ENCODE measurements at regions not wholly inside any gene's neighbourhood (a gene's known extent, or its start where the extent isn't known, plus 50 kb on each side); places are given as distances from the start of the nearest gene placed in this dataset.

DNA sequence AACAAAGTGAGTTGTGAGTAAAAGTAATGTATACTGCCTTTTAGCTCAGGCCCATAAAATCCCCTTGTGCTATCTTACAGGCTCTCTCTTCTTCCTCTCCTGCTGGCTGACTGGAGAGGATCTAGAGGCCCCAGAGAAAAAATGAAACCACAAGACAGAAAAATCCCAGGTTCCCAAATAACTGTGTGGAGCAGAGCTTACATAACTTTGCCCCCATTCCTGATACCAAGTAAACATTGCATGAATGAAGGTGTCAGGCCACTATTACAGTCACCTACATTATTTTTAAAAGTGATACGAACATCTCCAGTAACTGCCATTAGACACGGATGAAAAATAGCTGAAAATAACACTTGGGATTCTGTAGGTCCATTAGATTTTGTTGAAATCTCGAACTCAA is 386.0 kb upstream of the NR5A2 start:
- CTCF ChIA-PET: no interaction called here
- H3K4me3 ChIP-seq (ENCODE audit: low read depth, low read length): no peak overlapping the region

DNA sequence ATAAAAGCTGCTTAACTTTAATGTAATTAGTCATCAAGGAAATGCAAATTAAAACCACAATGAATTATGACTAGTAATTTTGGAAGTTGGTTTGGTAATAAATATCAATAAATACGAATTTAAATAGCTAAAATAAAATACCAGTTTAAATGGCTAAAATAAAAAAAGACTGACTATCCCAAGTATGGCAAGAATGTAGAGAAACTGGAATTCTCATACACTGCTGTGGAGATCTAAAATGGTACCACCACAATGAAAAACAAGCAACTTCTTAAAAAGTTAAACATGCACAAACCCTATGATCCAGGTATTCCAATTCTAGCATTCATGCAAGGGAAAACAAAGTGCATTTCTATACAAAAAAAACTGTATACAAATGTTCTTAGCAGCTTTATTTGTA is 382.6 kb upstream of the NR5A2 start:
- no peak overlapping the region for H3K4me3 ChIP-seq (ENCODE audit: low read depth, low read length)
- POLR2A ChIA-PET: no interaction called here
- TF ChIP-seq, protein P1, sequence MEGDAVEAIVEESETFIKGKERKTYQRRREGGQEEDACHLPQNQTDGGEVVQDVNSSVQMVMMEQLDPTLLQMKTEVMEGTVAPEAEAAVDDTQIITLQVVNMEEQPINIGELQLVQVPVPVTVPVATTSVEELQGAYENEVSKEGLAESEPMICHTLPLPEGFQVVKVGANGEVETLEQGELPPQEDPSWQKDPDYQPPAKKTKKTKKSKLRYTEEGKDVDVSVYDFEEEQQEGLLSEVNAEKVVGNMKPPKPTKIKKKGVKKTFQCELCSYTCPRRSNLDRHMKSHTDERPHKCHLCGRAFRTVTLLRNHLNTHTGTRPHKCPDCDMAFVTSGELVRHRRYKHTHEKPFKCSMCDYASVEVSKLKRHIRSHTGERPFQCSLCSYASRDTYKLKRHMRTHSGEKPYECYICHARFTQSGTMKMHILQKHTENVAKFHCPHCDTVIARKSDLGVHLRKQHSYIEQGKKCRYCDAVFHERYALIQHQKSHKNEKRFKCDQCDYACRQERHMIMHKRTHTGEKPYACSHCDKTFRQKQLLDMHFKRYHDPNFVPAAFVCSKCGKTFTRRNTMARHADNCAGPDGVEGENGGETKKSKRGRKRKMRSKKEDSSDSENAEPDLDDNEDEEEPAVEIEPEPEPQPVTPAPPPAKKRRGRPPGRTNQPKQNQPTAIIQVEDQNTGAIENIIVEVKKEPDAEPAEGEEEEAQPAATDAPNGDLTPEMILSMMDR (IDR thresholded peaks at IDR 0.05; ENCODE audit: insufficient read depth, low read length, missing control alignments): no peak
- no peak for DNase-seq (ENCODE audit: low read depth, low spot score)
- CTCF ChIA-PET: no interaction called here

More for the DNA sequence above, 386.0 kb upstream of the NR5A2 start:
- POLR2A ChIA-PET: no interaction called here
- TF ChIP-seq, protein P1 (IDR thresholded peaks at IDR 0.05; ENCODE audit: insufficient read depth, low read length, missing control alignments): no peak
- DNase-seq (ENCODE audit: low read depth, low spot score): no peak

DNA sequence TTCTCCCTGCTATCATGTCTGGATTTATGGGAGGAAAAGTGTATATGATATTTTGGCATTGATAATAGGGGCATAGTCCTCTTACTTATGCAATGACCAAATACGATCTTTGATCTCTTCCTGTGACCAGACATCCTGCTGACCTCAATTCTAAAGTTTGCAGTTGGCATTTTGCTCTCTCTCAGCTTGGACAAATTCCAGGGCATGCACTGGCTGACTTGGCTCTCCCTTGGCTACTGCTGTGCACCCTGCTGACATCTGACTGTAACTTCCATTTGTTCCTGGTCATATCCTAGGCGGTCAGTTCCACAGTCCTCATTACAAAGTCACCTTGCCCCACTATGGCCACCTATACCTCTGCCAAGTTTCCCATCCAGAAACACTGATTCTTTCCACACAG is 380.7 kb upstream of the NR5A2 start:
- ChIA-PET POLR2A (no interaction called here), CTCF (no interaction called here)
- no peak for DNase-seq (ENCODE audit: low read depth, low spot score)
- TF ChIP-seq, protein P1 (IDR thresholded peaks at IDR 0.05; ENCODE audit: insufficient read depth, low read length, missing control alignments): no peak
- H3K4me3 ChIP-seq (ENCODE audit: low read depth, low read length): no peak overlapping the region

DNA sequence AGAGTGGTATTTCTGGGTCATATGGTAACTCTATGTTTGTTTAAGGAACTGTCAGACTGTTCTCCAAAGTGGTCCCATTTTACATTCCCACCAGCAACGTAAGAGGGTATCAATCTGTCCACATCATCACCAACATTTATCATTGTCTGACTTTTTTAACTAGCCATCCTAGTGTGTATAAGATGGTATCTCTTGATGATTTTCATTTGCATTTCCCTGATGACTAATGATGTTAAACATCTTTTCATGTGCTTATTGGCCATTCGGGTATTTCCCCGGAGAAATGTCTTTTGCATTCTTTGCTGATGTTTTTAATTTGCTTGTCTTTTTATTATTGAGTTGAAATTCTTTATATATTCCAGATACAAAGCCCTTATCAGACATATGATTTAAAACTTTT is 370.1 kb upstream of the NR5A2 start:
- CTCF ChIA-PET: no interaction called here
- TF ChIP-seq, protein P1 (IDR thresholded peaks at IDR 0.05; ENCODE audit: insufficient read depth, low read length, missing control alignments): no peak
- no peak overlapping the region for H3K4me3 ChIP-seq (ENCODE audit: low read depth, low read length)
- POLR2A ChIA-PET: no interaction called here
- DNase-seq (ENCODE audit: low read depth, low spot score): no peak

DNA sequence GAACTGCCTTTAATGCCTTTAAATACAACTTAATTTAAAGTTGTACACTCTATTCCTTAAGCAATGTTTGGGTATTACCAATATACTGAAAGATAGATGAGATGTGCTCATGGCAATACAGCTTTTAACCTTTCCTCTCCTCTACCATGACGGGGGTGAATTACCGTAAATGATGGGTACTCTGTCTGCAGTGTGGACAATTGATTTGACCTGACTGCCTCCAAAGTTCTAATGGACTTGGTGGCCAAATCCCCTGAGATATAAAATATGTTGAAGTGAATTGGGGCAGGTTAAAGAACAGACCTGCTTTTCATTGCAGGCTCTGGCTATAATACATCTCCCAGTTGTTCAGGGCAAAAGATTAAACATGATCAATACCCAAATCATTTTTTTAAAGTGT is 367.4 kb upstream of the NR5A2 start:
- DNase-seq (ENCODE audit: low read depth, low spot score): no peak

DNA sequence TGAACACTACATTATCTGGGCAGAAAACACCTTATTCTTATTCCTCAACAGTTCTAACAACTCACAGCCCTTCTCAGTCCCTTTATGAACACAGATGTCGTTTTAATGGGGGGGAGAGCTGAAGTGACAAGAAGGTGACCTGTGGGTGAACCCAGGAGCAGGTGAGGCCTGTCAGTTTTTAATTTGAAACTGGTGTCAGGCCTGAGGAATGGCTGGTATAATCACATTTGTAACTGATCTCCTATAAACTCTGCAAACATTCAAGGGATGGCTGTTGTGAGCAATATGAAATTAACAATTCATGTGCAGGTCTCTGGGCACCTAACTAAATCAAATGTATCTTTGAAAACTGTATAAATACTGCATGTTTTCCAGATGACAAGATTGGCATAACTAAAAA is 362.1 kb upstream of the NR5A2 start:
- no peak overlapping the region for H3K4me3 ChIP-seq (ENCODE audit: low read depth, low read length)
- TF ChIP-seq, protein P1 (IDR thresholded peaks at IDR 0.05; ENCODE audit: insufficient read depth, low read length, missing control alignments): no peak
- DNase-seq (ENCODE audit: low read depth, low spot score): no peak
- ChIA-PET POLR2A (no interaction called here), CTCF (no interaction called here)

More for the DNA sequence above, 367.4 kb upstream of the NR5A2 start:
- TF ChIP-seq, protein P1 (IDR thresholded peaks at IDR 0.05; ENCODE audit: insufficient read depth, low read length, missing control alignments): no peak
- H3K4me3 ChIP-seq (ENCODE audit: low read depth, low read length): no peak overlapping the region
- ChIA-PET POLR2A (no interaction called here), CTCF (no interaction called here)

Data from AG04449 (cell line).